Trophoblast cell (in vitro differentiated cells and primary cell): ENCODE measurements at regions not wholly inside any gene's neighbourhood (a gene's known extent, or its start where the extent isn't known, plus 50 kb on each side); places are given as distances from the start of the nearest gene placed in this dataset.

Experiments used
- DNase-seq, 2 donors: peaks; one replicate each; pipeline ENCODE4 v3.0.0-alpha.2; 2016
- H2AFZ ChIP-seq: 2 replicates; pipeline ENCODE4 v1.6.1; 2013; ENCODE audit warnings: low read length, moderate library complexity, mild to moderate bottlenecking; ENCODE audit not compliant: insufficient read depth, poor library complexity
- H2AK5ac ChIP-seq: 2 replicates; pipeline ENCODE4 v1.6.1; 2013; ENCODE audit warnings: mild to moderate bottlenecking, low read length
- H2BK120ac ChIP-seq: 2 replicates; pipeline ENCODE4 v1.6.1; 2013; ENCODE audit warnings: low read length, mild to moderate bottlenecking, moderate library complexity; ENCODE audit not compliant: insufficient read depth, poor library complexity
- H2BK12ac ChIP-seq: 2 replicates; pipeline ENCODE4 v1.6.1; 2013; ENCODE audit warnings: mild to moderate bottlenecking, low read length, moderate library complexity
- H2BK5ac ChIP-seq: 2 replicates; pipeline ENCODE4 v1.6.1; 2013; ENCODE audit warnings: low read length, low read depth, moderate library complexity, mild to moderate bottlenecking; ENCODE audit not compliant: poor library complexity
- H3K14ac ChIP-seq: 2 replicates; pipeline ENCODE4 v1.6.1; 2013; ENCODE audit warnings: mild to moderate bottlenecking, low read length
- H3K18ac ChIP-seq: 2 replicates; pipeline ENCODE4 v1.6.1; 2013; ENCODE audit warnings: mild to moderate bottlenecking, low read length
- H3K23ac ChIP-seq: 2 replicates; pipeline ENCODE4 v1.6.1; 2013; ENCODE audit warnings: low read length
- H3K27ac ChIP-seq: 2 replicates; pipeline ENCODE4 v1.5.1; 2013; ENCODE audit warnings: low read depth, mild to moderate bottlenecking, inconsistent platforms, low read length, moderate library complexity
- H3K27me3 ChIP-seq: 2 replicates; pipeline ENCODE4 v1.6.1; 2013; ENCODE audit warnings: inconsistent platforms, mild to moderate bottlenecking, low read length, moderate library complexity; ENCODE audit not compliant: insufficient read depth
- H3K36me3 ChIP-seq, 2 experiments: 1 replicate in 1 of 2; 2 replicates in 1 of 2; pipeline ENCODE4 v1.6.1; 2013; ENCODE audit warnings: low read length in 2 of 2, mild to moderate bottlenecking in 2 of 2, moderate library complexity in 1 of 2; ENCODE audit not compliant: insufficient read depth in 2 of 2, control insufficient read depth in 1 of 2
- H3K4ac ChIP-seq: 2 replicates; pipeline ENCODE4 v1.6.1; 2013; ENCODE audit warnings: low read depth, mild to moderate bottlenecking, low read length, moderate library complexity
- H3K4me1 ChIP-seq, 2 experiments: 1 replicate in 1 of 2; 2 replicates in 1 of 2; pipeline ENCODE4 v1.6.1; 2013; ENCODE audit warnings: low read length in 2 of 2, mild to moderate bottlenecking in 2 of 2, moderate library complexity in 1 of 2; ENCODE audit not compliant: insufficient read depth in 2 of 2, control insufficient read depth in 1 of 2
- H3K4me2 ChIP-seq: 2 replicates; pipeline ENCODE4 v1.6.1; 2013; ENCODE audit warnings: inconsistent platforms, mild to moderate bottlenecking, low read length, moderate library complexity
- H3K4me3 ChIP-seq: 2 replicates; pipeline ENCODE4 v1.5.1; 2013; ENCODE audit warnings: mild to moderate bottlenecking, low read depth, low read length, inconsistent platforms
- H3K79me1 ChIP-seq: one replicate; pipeline ENCODE4 v1.6.1; 2013; ENCODE audit warnings: low read length
- H3K79me2 ChIP-seq: 2 replicates; pipeline ENCODE4 v1.6.1; 2013; ENCODE audit warnings: low read length, mild to moderate bottlenecking; ENCODE audit not compliant: control insufficient read depth, insufficient read depth, poor library complexity
- H3K9ac ChIP-seq: 2 replicates; pipeline ENCODE4 v1.6.1; 2013; ENCODE audit warnings: mild to moderate bottlenecking, low read length
- H3K9me3 ChIP-seq: 2 replicates; pipeline ENCODE4 v1.6.1; 2013; ENCODE audit warnings: low read depth, mild to moderate bottlenecking, control low read depth, inconsistent platforms, low read length; ENCODE audit not compliant: insufficient read depth
- H4K12ac ChIP-seq: 2 replicates; pipeline ENCODE4 v1.6.1; 2013; ENCODE audit warnings: low read depth, mild to moderate bottlenecking, low read length, moderate library complexity
- H4K8ac ChIP-seq: 2 replicates; pipeline ENCODE4 v1.6.1; 2013; ENCODE audit warnings: low read depth, mild to moderate bottlenecking, low read length, moderate library complexity
- H4K91ac ChIP-seq: one replicate; pipeline ENCODE4 v1.6.1; 2013; ENCODE audit warnings: low read depth, mild to moderate bottlenecking, low read length, moderate library complexity
- WGBS: extraction: QIAGEN DNeasy Blood & Tissue Kit; methylation state at CpG from one replicate; pipeline ENCODE4 v1.1.7; 2013; ENCODE audit warnings: missing lambda C conversion rate; ENCODE audit not compliant: insufficient read length, insufficient coverage; ENCODE audit errors: extremely low coverage; 5-methylcytosine and 5-hydroxymethylcytosine counted together

DNA sequence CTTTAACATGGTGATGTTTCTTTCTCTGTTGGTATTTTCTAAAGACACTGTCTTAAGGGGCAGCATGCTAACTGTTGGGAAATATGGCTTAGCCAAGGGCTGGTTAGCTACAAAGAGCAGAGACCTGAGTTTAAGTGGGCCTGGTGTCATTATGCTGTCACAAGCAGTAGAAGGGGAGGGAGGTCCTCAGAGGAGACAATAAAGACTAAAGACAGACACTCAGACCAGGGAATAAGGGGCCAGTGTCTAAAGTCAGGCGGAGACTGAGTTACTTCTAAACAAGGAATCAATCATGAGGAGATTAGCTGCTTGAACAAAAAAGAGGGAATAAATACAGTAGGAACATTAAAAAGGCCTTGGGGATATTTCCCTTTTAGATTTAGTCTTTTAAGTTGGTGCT, 142.7 kb upstream of the DPPA4 start:
- Histone ChIP-seq H2BK12ac (no peak overlapping the region), H3K18ac (no peak overlapping the region), H3K27me3 (no peaks in the 10 kb centered on the region), H3K4me1 (no peaks in the 10 kb centered on the region), H4K12ac (no peak overlapping the region), H2AFZ (no peak overlapping the region), H3K79me2 (no peaks in the 10 kb centered on the region), H3K79me1 (no peaks in the 10 kb centered on the region), H3K9me3 (no peaks in the 10 kb centered on the region), H3K4me2 (no peak overlapping the region), H4K91ac (no peak overlapping the region), H3K4ac (no peak overlapping the region), H2BK5ac (no peak overlapping the region), H2BK120ac (no peak overlapping the region), H4K8ac (no peak overlapping the region), H3K27ac (no peak overlapping the region), H2AK5ac (no peak overlapping the region), H3K23ac (no peak overlapping the region), H3K9ac (no peak overlapping the region), H3K14ac (no peak overlapping the region), H3K36me3 (no peaks in the 10 kb centered on the region), H3K4me3 (no peak overlapping the region)
- no peak for DNase-seq
- WGBS, result no CpG with 5 or more reads among the region's 1 CpG

DNA sequence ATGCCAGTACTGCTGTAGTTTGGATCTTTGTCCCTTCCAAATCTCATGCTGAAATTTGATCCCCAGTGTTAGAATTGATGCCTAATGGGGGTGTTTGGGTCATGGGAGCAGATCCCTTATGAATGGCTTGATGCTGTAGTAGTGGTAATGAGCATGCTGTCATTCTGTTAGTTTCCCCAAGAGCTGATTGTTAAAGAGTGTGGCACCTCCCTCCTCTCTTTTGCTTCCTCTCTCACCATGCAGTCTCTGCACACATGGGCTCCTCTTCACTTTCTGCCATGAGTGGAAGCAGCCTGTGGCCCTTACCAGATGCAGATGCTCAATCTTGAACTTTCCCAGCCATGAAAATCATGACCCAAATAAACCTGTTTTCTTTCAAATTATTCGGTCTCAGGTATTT, 141.3 kb upstream of the DPPA4 start:
- no peak overlapping the region for H3K4me3 ChIP-seq
- H3K36me3 ChIP-seq, result no peaks in the 10 kb centered on the region
- H2AK5ac ChIP-seq, result no peak overlapping the region
- H3K14ac ChIP-seq, result no peak overlapping the region
- DNase-seq, result no peak
- no peaks in the 10 kb centered on the region for H3K9me3 ChIP-seq
- H3K4me1 ChIP-seq, result no peaks in the 10 kb centered on the region
- H3K4me2 ChIP-seq, result no peak overlapping the region
- no peak overlapping the region for H2BK5ac ChIP-seq
- H4K8ac ChIP-seq, result no peak overlapping the region
- WGBS, result no CpG with 5 or more reads among the region's 1 CpG
- no peak overlapping the region for H2BK12ac ChIP-seq
- no peak overlapping the region for H4K12ac ChIP-seq
- H3K9ac ChIP-seq, result no peak overlapping the region
- H2BK120ac ChIP-seq, result no peak overlapping the region
- no peak overlapping the region for H3K27ac ChIP-seq
- H3K27me3 ChIP-seq, result no peaks in the 10 kb centered on the region
- H3K79me2 ChIP-seq, result no peaks in the 10 kb centered on the region
- H3K79me1 ChIP-seq, result no peaks in the 10 kb centered on the region
- H3K18ac ChIP-seq, result no peak overlapping the region
- no peak overlapping the region for H2AFZ ChIP-seq
- no peak overlapping the region for H3K23ac ChIP-seq
- no peak overlapping the region for H4K91ac ChIP-seq
- no peak overlapping the region for H3K4ac ChIP-seq

DNA sequence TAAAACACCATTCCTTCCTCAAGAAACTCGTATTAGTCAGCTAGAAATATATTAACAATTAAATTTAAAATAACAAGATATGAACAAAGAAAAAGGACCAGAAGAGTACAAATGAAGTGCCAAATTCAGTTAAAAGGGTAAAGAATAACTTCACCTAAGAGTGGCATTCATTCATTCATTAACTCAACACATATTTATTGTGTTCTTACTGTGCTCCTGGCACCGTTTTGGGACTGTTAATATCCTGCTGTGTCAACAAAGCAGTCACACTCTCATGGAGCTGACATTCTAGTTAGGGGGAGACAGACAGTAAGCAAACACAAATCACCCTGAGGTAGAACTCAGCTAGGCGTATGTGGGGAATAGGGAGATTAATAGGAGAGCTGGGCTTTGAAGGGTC, 123.6 kb upstream of the DPPA4 start:
- Histone ChIP-seq H2BK120ac (no peak overlapping the region), H3K4me1 (no peaks in the 10 kb centered on the region), H3K9ac (no peak overlapping the region), H3K23ac (no peak overlapping the region), H2BK12ac (no peak overlapping the region), H3K18ac (no peak overlapping the region), H3K4me2 (no peak overlapping the region), H3K4me3 (no peak overlapping the region), H3K36me3 (no peaks in the 10 kb centered on the region), H2BK5ac (no peak overlapping the region), H3K4ac (no peak overlapping the region), H3K27me3 (no peaks in the 10 kb centered on the region), H4K8ac (no peak overlapping the region), H3K79me1 (no peaks in the 10 kb centered on the region), H2AFZ (no peak overlapping the region), H4K91ac (no peak overlapping the region), H2AK5ac (no peak overlapping the region), H3K14ac (no peak overlapping the region), H3K9me3 (no peaks in the 10 kb centered on the region), H4K12ac (no peak overlapping the region), H3K27ac (no peak overlapping the region), H3K79me2 (no peaks in the 10 kb centered on the region)
- WGBS, result no CpG with 5 or more reads among the region's 3 CpGs
- DNase-seq, result no peak

DNA sequence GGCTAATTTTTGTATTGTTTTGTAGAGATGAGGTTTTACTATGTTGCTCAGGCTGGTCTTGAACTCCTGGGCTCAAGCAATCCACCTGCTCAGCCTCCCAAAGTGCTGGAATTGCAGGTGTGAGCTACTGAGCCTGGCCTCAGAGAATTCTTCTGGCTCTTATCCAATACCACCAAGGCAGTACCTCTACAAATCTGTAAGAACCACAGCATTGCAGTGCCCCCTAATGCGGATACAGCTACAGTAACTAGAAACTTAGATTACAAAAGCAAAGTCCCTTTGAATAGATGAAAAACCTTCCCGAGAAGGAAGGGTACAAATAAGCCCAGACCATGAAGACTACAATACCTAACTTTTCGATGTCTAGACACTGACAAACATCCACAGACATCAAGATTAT, 107.9 kb upstream of the DPPA4 start:
- Histone ChIP-seq H3K9ac (no peak overlapping the region), H2BK120ac (no peak overlapping the region), H3K79me1 (no peaks in the 10 kb centered on the region), H4K12ac (no peak overlapping the region), H3K27me3 (no peaks in the 10 kb centered on the region), H2BK5ac (no peak overlapping the region), H2AK5ac (no peak overlapping the region), H3K36me3 (no peaks in the 10 kb centered on the region), H3K4me2 (no peak overlapping the region), H3K18ac (no peak overlapping the region), H3K9me3 (no peaks in the 10 kb centered on the region), H3K23ac (no peak overlapping the region), H2BK12ac (no peak overlapping the region), H3K14ac (no peak overlapping the region), H4K91ac (no peak overlapping the region), H3K27ac (no peak overlapping the region), H2AFZ (no peak overlapping the region), H3K4ac (no peak overlapping the region), H3K4me3 (no peak overlapping the region), H3K79me2 (no peaks in the 10 kb centered on the region), H3K4me1 (no peaks in the 10 kb centered on the region), H4K8ac (no peak overlapping the region)
- no CpG with 5 or more reads among the region's 3 CpGs for WGBS
- DNase-seq, result no peak
